GM12865 (cell line): ENCODE measurements at regions not wholly inside any gene's neighbourhood (a gene's known extent, or its start where the extent isn't known, plus 50 kb on each side); places are given as distances from the start of the nearest gene placed in this dataset.

Experiments
- DNase-seq: peaks from one replicate; pipeline ENCODE4 v3.0.0; 2010; ENCODE audit warnings: low read depth
- H3K4me3 ChIP-seq: 2 replicates; pipeline ENCODE4 v1.5.1; 2011; ENCODE audit warnings: mild to moderate bottlenecking, low read depth, low read length, control low read depth
- CTCF ChIP-seq: IDR thresholded peaks from 2 replicates; pipeline ENCODE4 v1.5.1; 2011; ENCODE audit warnings: low read length, control low read depth, low read depth, inconsistent platforms; ENCODE audit not compliant: insufficient read depth; ENCODE audit errors: missing control alignments

DNA sequence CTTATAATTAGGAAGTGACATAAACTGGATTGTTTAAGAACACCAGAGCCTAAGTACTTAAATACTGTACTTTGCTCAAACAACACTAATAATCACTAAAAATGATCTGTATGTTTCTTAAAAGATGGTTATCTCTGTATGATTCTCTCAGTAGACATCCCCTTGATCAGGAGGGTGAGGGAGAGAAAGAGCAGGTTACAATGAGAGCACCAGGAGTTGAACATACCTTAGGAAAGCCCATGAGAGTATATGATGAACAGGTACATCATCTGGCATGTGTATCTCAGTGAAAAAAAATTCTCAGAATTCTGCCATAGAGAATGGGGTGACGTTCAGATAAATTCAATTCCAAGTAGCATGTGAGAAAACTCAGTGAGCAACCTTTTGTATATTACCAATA lies 59.9 kb upstream of the IL2 start:
- no peak for TF ChIP-seq CTCF
- no peak overlapping the region for H3K4me3 ChIP-seq
- no peak for DNase-seq

- no peak for DNase-seq
- no peak overlapping the region for H3K4me3 ChIP-seq
- TF ChIP-seq CTCF = no peak
Measured at GRCh38 chr4:122514671-122515070, 58.1 kb upstream of the IL2 start.

GRCh38 chr4:122512430-122512829 lies 55.9 kb upstream of the IL2 start:
- no peak overlapping the region for H3K4me3 ChIP-seq
- TF ChIP-seq CTCF = no peak
- DNase-seq = no peak

DNA sequence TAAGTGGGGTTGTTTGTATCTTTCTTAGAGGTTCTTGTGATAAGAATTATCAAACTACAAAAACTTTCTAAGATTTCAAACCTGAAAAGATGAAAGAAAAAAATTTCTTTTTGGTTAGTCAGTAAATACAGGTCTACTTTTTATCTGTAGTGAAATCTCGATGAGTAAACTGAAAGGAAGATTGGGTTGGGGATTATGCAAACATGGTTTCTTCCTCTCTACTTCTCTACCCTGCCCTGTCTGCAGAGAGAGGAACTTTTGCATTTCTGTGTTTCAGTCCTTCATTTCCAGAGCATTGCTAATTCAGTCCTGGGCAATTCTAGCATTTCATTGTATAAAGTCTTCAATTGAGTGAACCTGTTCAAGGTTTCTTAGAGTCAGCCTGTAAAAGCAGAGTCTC lies 51.6 kb upstream of the IL2 start:
- no peak for TF ChIP-seq CTCF
- H3K4me3 ChIP-seq = no peak overlapping the region
- DNase-seq = peak; percentile 12
